Breast epithelium (tissue), 4 donors: ENCODE measurements at regions not wholly inside any gene's neighbourhood (a gene's known extent, or its start where the extent isn't known, plus 50 kb on each side); places are given as distances from the start of the nearest gene placed in this dataset.
A peak's percentile ranks its signal among the peaks of the same experiment; 100 is the strongest.

Experiments
- DNase-seq, 2 donors: peaks; one replicate each; pipeline ENCODE4 v3.0.0-alpha.2; 2019; ENCODE audit warnings: low spot score in 2 of 2
- H3K27ac ChIP-seq, 2 donors: fragments of 200-600 bp; sonication (generic) in 1 of 2; one replicate each; pipeline ENCODE4 v1.5.1; 2016 to 2019; ENCODE audit warnings: mild to moderate bottlenecking in 1 of 2
- H3K27me3 ChIP-seq, 2 donors: fragments of 200-600 bp; sonication (generic) in 1 of 2; one replicate each; pipeline versions ENCODE4 v1.5.1 to v1.6.0; 2017 to 2019; ENCODE audit warnings: control low read depth in 1 of 2, mild to moderate bottlenecking in 1 of 2
- H3K36me3 ChIP-seq: fragments of 200-600 bp; one replicate; pipeline ENCODE4 v1.5.1; 2019
- H3K4me1 ChIP-seq, 2 donors: fragments of 200-600 bp; sonication (generic); one replicate each; pipeline ENCODE4 v1.5.1; 2016 to 2019; ENCODE audit warnings: control low read depth in 1 of 2
- H3K4me3 ChIP-seq, 3 donors: fragments of 200-600 bp; sonication (generic); 1 replicate in 2 of 3; 2 replicates in 1 of 3; pipeline ENCODE4 v1.5.1; 2016 to 2019; ENCODE audit warnings: mild to moderate bottlenecking in 3 of 3, moderate library complexity in 2 of 3
- H3K9me3 ChIP-seq, 2 donors: fragments of 200-600 bp; sonication (generic) in 1 of 2; one replicate each; pipeline ENCODE4 v1.5.1; 2016 to 2019; ENCODE audit warnings: control low read depth in 1 of 2
- CTCF ChIP-seq, 3 donors: fragments of 450-650 bp; IDR thresholded peaks; one replicate each; pipeline ENCODE4 v1.5.1; 2016 to 2017; ENCODE audit warnings: antibody characterized with exemption in 3 of 3, mild to moderate bottlenecking in 3 of 3, moderate library complexity in 3 of 3
- POLR2A ChIP-seq: fragments of 450-650 bp; IDR thresholded peaks from one replicate; pipeline ENCODE4 v1.6.1; 2016; ENCODE audit warnings: antibody characterized with exemption, mild to moderate bottlenecking, moderate library complexity
- POLR2AphosphoS5 ChIP-seq, 3 donors: sonication (generic); formaldehyde crosslinking; IDR thresholded peaks; one replicate each; pipeline ENCODE4 v1.6.1; 2017; ENCODE audit warnings: antibody characterized with exemption in 3 of 3
- intact Hi-C: fragments of 100-400 bp; cut with DNase I; formaldehyde crosslinking; loops from one replicate; pipeline ENCODE4 v1.15.1; 2023; ENCODE audit warnings: low total_unique reads

GRCh38 chr2:46824611-46825010 lies 91.0 kb downstream of the MCFD2 start:
- no peaks in the 10 kb centered on the region for H3K4me1 ChIP-seq
- no peaks in the 10 kb centered on the region for H3K36me3 ChIP-seq
- no peak for TF ChIP-seq CTCF (IDR thresholded peaks at IDR 0.05)
- TF ChIP-seq POLR2AphosphoS5 (IDR thresholded peaks at IDR 0.05): no peak
- no peak for TF ChIP-seq POLR2A
- H3K27me3 ChIP-seq: no peaks in the 10 kb centered on the region
- H3K4me3 ChIP-seq: no peak overlapping the region
- H3K9me3 ChIP-seq: no peaks in the 10 kb centered on the region
- no peak overlapping the region for H3K27ac ChIP-seq
- DNase-seq: no peak
- intact Hi-C loops: no loop called here

- Histone ChIP-seq H3K9me3 (no peaks in the 10 kb centered on the region), H3K27me3 (no peaks in the 10 kb centered on the region), H3K4me3 (no peak overlapping the region), H3K27ac (no peak overlapping the region), H3K36me3 (no peaks in the 10 kb centered on the region), H3K4me1 (peaks cover 3 to 16% of the 10 kb centered on the region in 2 donors)
- no peak for DNase-seq
- intact Hi-C loops: no loop called here
- TF ChIP-seq POLR2AphosphoS5 (IDR thresholded peaks at IDR 0.05): no peak
- TF ChIP-seq POLR2A: no peak
- TF ChIP-seq CTCF (IDR thresholded peaks at IDR 0.05): no peak
These were observed 94.0 kb downstream of the MCFD2 start for GRCh38 chr2:46821600-46821999.

- Histone ChIP-seq H3K4me3 (no peak overlapping the region), H3K9me3 (no peaks in the 10 kb centered on the region), H3K4me1 (peaks cover 14 to 26% of the 10 kb centered on the region in 2 donors), H3K36me3 (no peaks in the 10 kb centered on the region), H3K27me3 (no peaks in the 10 kb centered on the region), H3K27ac (peak overlapping the region; percentile 23 to 74)
- TF ChIP-seq POLR2AphosphoS5 (IDR thresholded peaks at IDR 0.05) (no peak), CTCF (IDR thresholded peaks at IDR 0.05) (no peak), POLR2A (no peak)
- intact Hi-C loops: no loop called here
- DNase-seq: peak in 1 of 2 donors; percentile 17
These were observed 96.8 kb downstream of the MCFD2 start for GRCh38 chr2:46818819-46819218.

GRCh38 chr2:46818141-46818621 lies 97.4 kb downstream of the MCFD2 start:
- H3K9me3 ChIP-seq: no peaks in the 10 kb centered on the region
- H3K36me3 ChIP-seq: no peaks in the 10 kb centered on the region
- no peaks in the 10 kb centered on the region for H3K27me3 ChIP-seq
- peak overlapping the region; percentile 23 to 74 for H3K27ac ChIP-seq
- no peak for TF ChIP-seq POLR2A
- TF ChIP-seq POLR2AphosphoS5 (IDR thresholded peaks at IDR 0.05): peak; percentile 33 to 94 (median 62)
- peaks cover 18 to 28% of the 10 kb centered on the region in 2 donors for H3K4me1 ChIP-seq
- DNase-seq: peak in 1 of 2 donors; percentile 56
- intact Hi-C loops: no loop called here
- H3K4me3 ChIP-seq: no peak overlapping the region

- H3K36me3 ChIP-seq: no peaks in the 10 kb centered on the region
- peak overlapping the region in 1 of 2 donors; percentile 33 for H3K27ac ChIP-seq
- peaks cover 22 to 32% of the 10 kb centered on the region in 2 donors for H3K4me1 ChIP-seq
- H3K4me3 ChIP-seq: no peak overlapping the region
- no peak for TF ChIP-seq POLR2AphosphoS5 (IDR thresholded peaks at IDR 0.05)
- TF ChIP-seq POLR2A: no peak
- no peaks in the 10 kb centered on the region for H3K9me3 ChIP-seq
- H3K27me3 ChIP-seq: no peaks in the 10 kb centered on the region
- intact Hi-C loops: no loop called here
- peak in 1 of 2 donors; percentile 15 for DNase-seq
These were observed 98.5 kb downstream of the MCFD2 start for GRCh38 chr2:46816846-46817726.

GRCh38 chr2:46816151-46816845 lies 99.3 kb downstream of the MCFD2 start:
- peak overlapping the region in 1 of 2 donors; percentile 33 for H3K27ac ChIP-seq
- no peaks in the 10 kb centered on the region for H3K9me3 ChIP-seq
- H3K36me3 ChIP-seq: no peaks in the 10 kb centered on the region
- H3K4me3 ChIP-seq: no peak overlapping the region
- peaks cover 22 to 38% of the 10 kb centered on the region in 2 donors for H3K4me1 ChIP-seq
- no peaks in the 10 kb centered on the region for H3K27me3 ChIP-seq
- peak in 1 of 2 donors; percentile 16 for DNase-seq
- TF ChIP-seq POLR2A: no peak
- no peak for TF ChIP-seq POLR2AphosphoS5 (IDR thresholded peaks at IDR 0.05)
- TF ChIP-seq CTCF (IDR thresholded peaks at IDR 0.05): no peak
- intact Hi-C loops: no loop called here
